ENCODE measurements at regions not wholly inside any gene's neighbourhood (a gene's known extent, or its start where the extent isn't known, plus 50 kb on each side); places are given as distances from the start of the nearest gene placed in this dataset.

GRCh38 chr5:119740225-119740624, 110.9 kb downstream of the FAM170A start:
- Histone ChIP-seq H3K9ac (no peak overlapping the region), H3K9me3 (no peaks in the 10 kb centered on the region), H3K27me3 (ENCODE audit: insufficient read depth) (no peaks in the 10 kb centered on the region), H3K27ac (ENCODE audit: low read depth in 2 of 2, low read length in 1 of 2) (no peak overlapping the region), H3K36me3 (replicated peaks in 1 of 2; ENCODE audit: control insufficient read depth in 1 of 2, insufficient read depth in 2 of 2, low read length in 1 of 2) (no peaks in the 10 kb centered on the region), H2AFZ (ENCODE audit: low read depth) (no peak overlapping the region), H3K4me1 (ENCODE audit: control insufficient read depth in 1 of 2, insufficient read depth in 2 of 2, low read depth in 1 of 2, low read length in 1 of 2) (no peaks in the 10 kb centered on the region), H3F3A (replicated peaks; ENCODE audit: insufficient read depth) (no peaks in the 10 kb centered on the region), H3K9me2 (no peaks in the 10 kb centered on the region), H3K4me2 (no peak overlapping the region), H3K79me2 (ENCODE audit: insufficient read depth) (no peaks in the 10 kb centered on the region), H4K20me1 (ENCODE audit: insufficient read depth) (no peaks in the 10 kb centered on the region), H3K4me3 (ENCODE audit: low read depth in 2 of 2, low read length in 1 of 2) (no peak overlapping the region)
- CTCF ChIA-PET: no interaction called here
- TF ChIP-seq, protein P1, sequence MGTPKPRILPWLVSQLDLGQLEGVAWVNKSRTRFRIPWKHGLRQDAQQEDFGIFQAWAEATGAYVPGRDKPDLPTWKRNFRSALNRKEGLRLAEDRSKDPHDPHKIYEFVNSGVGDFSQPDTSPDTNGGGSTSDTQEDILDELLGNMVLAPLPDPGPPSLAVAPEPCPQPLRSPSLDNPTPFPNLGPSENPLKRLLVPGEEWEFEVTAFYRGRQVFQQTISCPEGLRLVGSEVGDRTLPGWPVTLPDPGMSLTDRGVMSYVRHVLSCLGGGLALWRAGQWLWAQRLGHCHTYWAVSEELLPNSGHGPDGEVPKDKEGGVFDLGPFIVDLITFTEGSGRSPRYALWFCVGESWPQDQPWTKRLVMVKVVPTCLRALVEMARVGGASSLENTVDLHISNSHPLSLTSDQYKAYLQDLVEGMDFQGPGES (IDR thresholded peaks at IDR 0.05; ENCODE audit: low read depth, low read length): no peak
- TF ChIP-seq POLR2AphosphoS5 (IDR thresholded peaks at IDR 0.05; ENCODE audit: low read depth, low read length) (no peak), CHD2 (IDR thresholded peaks at IDR 0.05; ENCODE audit: low read length, partially characterized antibody) (no peak)
- POLR2A ChIA-PET: no interaction called here
- no peak for DNase-seq
- 40% methylated on average over 2 of the region's 2 CpGs for WGBS (ENCODE audit: low lambda C conversion rate)

DNA sequence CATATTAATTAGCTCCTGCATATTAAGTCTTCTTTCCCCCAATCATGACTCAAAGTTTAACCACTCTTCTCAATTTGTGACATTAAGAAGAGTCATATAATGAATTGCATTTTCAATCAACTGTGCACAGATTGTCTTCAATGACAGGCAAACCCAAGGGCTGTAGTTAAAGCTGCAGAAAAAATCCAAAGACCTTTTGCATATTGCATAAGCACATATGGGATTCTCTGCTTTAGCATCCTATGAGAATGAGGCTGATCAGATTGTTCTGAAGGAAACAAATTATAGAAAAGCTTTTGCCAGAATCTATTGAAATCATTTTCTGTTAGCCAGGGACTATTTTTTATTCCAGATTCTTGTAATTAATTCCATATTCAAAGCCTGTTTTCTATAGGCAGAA, 112.3 kb downstream of the FAM170A start:
- DNase-seq: no peak
- H3K36me3 ChIP-seq (replicated peaks in 1 of 2; ENCODE audit: control insufficient read depth in 1 of 2, insufficient read depth in 2 of 2, low read length in 1 of 2): no peaks in the 10 kb centered on the region
- POLR2A ChIA-PET: no interaction called here
- TF ChIP-seq FOXJ3 (CRISPR knock-in tag; IDR thresholded peaks at IDR 0.05) (no peak), MEF2A (IDR thresholded peaks at IDR 0.05; ENCODE audit: borderline replicate concordance, low read depth) (no peak), SIN3A (IDR thresholded peaks at IDR 0.05; ENCODE audit: borderline replicate concordance, low read depth, low read length) (no peak), SMC3 (IDR thresholded peaks at IDR 0.05; ENCODE audit: low read depth, low read length) (no peak), MXI1 (IDR thresholded peaks at IDR 0.05; ENCODE audit: low read depth, low read length) (no peak)
- TF ChIP-seq, protein P2, sequence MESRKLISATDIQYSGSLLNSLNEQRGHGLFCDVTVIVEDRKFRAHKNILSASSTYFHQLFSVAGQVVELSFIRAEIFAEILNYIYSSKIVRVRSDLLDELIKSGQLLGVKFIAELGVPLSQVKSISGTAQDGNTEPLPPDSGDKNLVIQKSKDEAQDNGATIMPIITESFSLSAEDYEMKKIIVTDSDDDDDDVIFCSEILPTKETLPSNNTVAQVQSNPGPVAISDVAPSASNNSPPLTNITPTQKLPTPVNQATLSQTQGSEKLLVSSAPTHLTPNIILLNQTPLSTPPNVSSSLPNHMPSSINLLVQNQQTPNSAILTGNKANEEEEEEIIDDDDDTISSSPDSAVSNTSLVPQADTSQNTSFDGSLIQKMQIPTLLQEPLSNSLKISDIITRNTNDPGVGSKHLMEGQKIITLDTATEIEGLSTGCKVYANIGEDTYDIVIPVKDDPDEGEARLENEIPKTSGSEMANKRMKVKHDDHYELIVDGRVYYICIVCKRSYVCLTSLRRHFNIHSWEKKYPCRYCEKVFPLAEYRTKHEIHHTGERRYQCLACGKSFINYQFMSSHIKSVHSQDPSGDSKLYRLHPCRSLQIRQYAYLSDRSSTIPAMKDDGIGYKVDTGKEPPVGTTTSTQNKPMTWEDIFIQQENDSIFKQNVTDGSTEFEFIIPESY (IDR thresholded peaks at IDR 0.05; ENCODE audit: borderline replicate concordance, low read depth): no peak
- no peaks in the 10 kb centered on the region for H3K9me2 ChIP-seq
- no peak overlapping the region for H3K27ac ChIP-seq (ENCODE audit: low read depth in 2 of 2, low read length in 1 of 2)
- H3K4me1 ChIP-seq (ENCODE audit: control insufficient read depth in 1 of 2, insufficient read depth in 2 of 2, low read depth in 1 of 2, low read length in 1 of 2): no peaks in the 10 kb centered on the region
- H3K4me2 ChIP-seq: no peak overlapping the region
- CTCF ChIA-PET: no interaction called here
- H4K20me1 ChIP-seq (ENCODE audit: insufficient read depth): no peaks in the 10 kb centered on the region
- no peak overlapping the region for H3K9ac ChIP-seq
- no peaks in the 10 kb centered on the region for H3F3A ChIP-seq (replicated peaks; ENCODE audit: insufficient read depth)
- no peaks in the 10 kb centered on the region for H3K27me3 ChIP-seq (ENCODE audit: insufficient read depth)
- no peaks in the 10 kb centered on the region for H3K9me3 ChIP-seq
- no peak overlapping the region for H2AFZ ChIP-seq (ENCODE audit: low read depth)
- H3K4me3 ChIP-seq (ENCODE audit: low read depth in 2 of 2, low read length in 1 of 2): no peak overlapping the region
- H3K79me2 ChIP-seq (ENCODE audit: insufficient read depth): no peaks in the 10 kb centered on the region

DNA sequence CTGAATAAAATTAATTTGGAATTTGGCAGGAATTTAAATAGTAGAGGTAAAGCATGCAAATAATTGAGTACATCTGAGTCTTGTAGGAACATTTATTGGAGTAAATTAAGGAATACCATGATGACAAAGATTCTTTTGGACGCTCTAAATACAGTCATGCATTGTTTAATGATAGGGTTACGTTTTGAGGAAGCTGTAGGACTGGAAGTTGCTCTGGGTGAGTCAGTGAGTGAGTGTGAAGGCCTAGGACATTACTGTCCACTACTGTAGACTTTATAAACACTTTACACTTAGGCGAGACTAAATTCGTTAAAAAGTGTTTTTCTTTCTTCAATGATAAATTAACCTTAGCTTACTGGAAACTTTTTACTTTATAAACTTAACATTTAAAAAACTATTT, 113.0 kb downstream of the FAM170A start:
- 48% methylated on average over 4 of the region's 4 CpGs for WGBS (ENCODE audit: low lambda C conversion rate)
- no peaks in the 10 kb centered on the region for H3F3A ChIP-seq (replicated peaks; ENCODE audit: insufficient read depth)
- H3K9me3 ChIP-seq: no peaks in the 10 kb centered on the region
- no peaks in the 10 kb centered on the region for H3K27me3 ChIP-seq (ENCODE audit: insufficient read depth)
- no peaks in the 10 kb centered on the region for H3K36me3 ChIP-seq (replicated peaks in 1 of 2; ENCODE audit: control insufficient read depth in 1 of 2, insufficient read depth in 2 of 2, low read length in 1 of 2)
- no peaks in the 10 kb centered on the region for H4K20me1 ChIP-seq (ENCODE audit: insufficient read depth)
- CTCF ChIA-PET: no interaction called here
- no peak for DNase-seq
- no peak overlapping the region for H2AFZ ChIP-seq (ENCODE audit: low read depth)
- H3K4me2 ChIP-seq: no peak overlapping the region
- H3K27ac ChIP-seq (ENCODE audit: low read depth in 2 of 2, low read length in 1 of 2): no peak overlapping the region
- no peaks in the 10 kb centered on the region for H3K4me1 ChIP-seq (ENCODE audit: control insufficient read depth in 1 of 2, insufficient read depth in 2 of 2, low read depth in 1 of 2, low read length in 1 of 2)
- POLR2A ChIA-PET: no interaction called here
- TF ChIP-seq MEF2A (IDR thresholded peaks at IDR 0.05; ENCODE audit: borderline replicate concordance, low read depth) (no peak), TEAD4 (IDR thresholded peaks at IDR 0.05; ENCODE audit: borderline replicate concordance, insufficient read depth) (no peak), EP300 (IDR thresholded peaks at IDR 0.05; ENCODE audit: borderline replicate concordance in 1 of 2, low read depth in 1 of 2, low read length in 1 of 2) (no peak), RAD21 (IDR thresholded peaks at IDR 0.05; ENCODE audit: low read length) (no peak), EZH2phosphoT487 (IDR thresholded peaks at IDR 0.05; ENCODE audit: borderline replicate concordance, low read depth) (no peak), FOXM1 (IDR thresholded peaks at IDR 0.05; ENCODE audit: low read depth) (no peak), GATA2 (CRISPR knock-in tag; IDR thresholded peaks at IDR 0.05) (no peak), RFX5 (IDR thresholded peaks at IDR 0.05; ENCODE audit: low read length) (no peak)
- H3K79me2 ChIP-seq (ENCODE audit: insufficient read depth): no peaks in the 10 kb centered on the region
- no peak overlapping the region for H3K9ac ChIP-seq
- no peaks in the 10 kb centered on the region for H3K9me2 ChIP-seq
- H3K4me3 ChIP-seq (ENCODE audit: low read depth in 2 of 2, low read length in 1 of 2): no peak overlapping the region
